ENCODE measurements at regions not wholly inside any gene's neighbourhood (a gene's known extent, or its start where the extent isn't known, plus 50 kb on each side); places are given as distances from the start of the nearest gene placed in this dataset.

GRCh38 chrY:9118704-9119103 lies 218.6 kb upstream of the TSPY4 start:
- no TSS peak for BruUV-seq (replicated peaks)
- Histone ChIP-seq H3K4me1 (ENCODE audit: insufficient read depth, low read length) (no peaks in the 10 kb centered on the region), H4K20me1 (ENCODE audit: insufficient read depth, low read length) (no peaks in the 10 kb centered on the region), H3K9me3 (ENCODE audit: low read length) (no peaks in the 10 kb centered on the region; the same call in 1 of the 2 replicates), H3K9ac (ENCODE audit: insufficient read depth, low read depth, low read length) (no peak overlapping the region), H3K36me3 (replicated peaks in 1 of 2; ENCODE audit: control insufficient read depth in 1 of 2, insufficient read depth in 2 of 2, low read length in 2 of 2) (no peaks in the 10 kb centered on the region), H3K4me3 (replicated peaks in 1 of 3; ENCODE audit: insufficient read depth in 1 of 3, low read depth in 2 of 3, low read length in 3 of 3) (no peak overlapping the region), H3K27ac (ENCODE audit: extremely low read length, insufficient read depth, low read length) (no peak overlapping the region), H3K79me2 (ENCODE audit: insufficient read depth, low read length) (no peaks in the 10 kb centered on the region), H3K4me2 (ENCODE audit: low read depth, low read length) (no peak overlapping the region), H2AFZ (ENCODE audit: low read length) (no peak overlapping the region), H3K27me3 (ENCODE audit: control insufficient read depth in 1 of 2, insufficient read depth in 2 of 2, low read length in 2 of 2) (no peaks in the 10 kb centered on the region)
- ChIA-PET POLR2A (no interaction called here), CTCF (ENCODE audit: low intra/inter-chr PET ratio, low total read pairs) (no interaction called here)
- DNase-seq (ENCODE audit: low spot score) (no peak), ATAC-seq (no peak), FAIRE-seq (no peak)
- TF ChIP-seq EP300 (IDR thresholded peaks at IDR 0.05; ENCODE audit: low read depth in 2 of 2, low read length in 2 of 2) (no peak), EP300 (CRISPR knock-in tag; IDR thresholded peaks at IDR 0.05; ENCODE audit: borderline replicate concordance) (no peak), TCF12 (IDR thresholded peaks at IDR 0.05) (no peak), TCF12 (CRISPR knock-in tag; IDR thresholded peaks at IDR 0.05) (no peak), LRRFIP1 (CRISPR knock-in tag; conservative IDR thresholded peaks at IDR 0.05) (no peak), GFI1 (CRISPR knock-in tag; IDR thresholded peaks at IDR 0.05; ENCODE audit: borderline replicate concordance) (no peak), ARNTL (CRISPR knock-in tag; IDR thresholded peaks at IDR 0.05) (no peak), NFYC (CRISPR knock-in tag; IDR thresholded peaks at IDR 0.05) (no peak), ZNF737 (CRISPR knock-in tag; IDR thresholded peaks at IDR 0.05; ENCODE audit: borderline replicate concordance) (no peak)
- intact Hi-C loops (cut with micrococcal nuclease; ENCODE audit: unreplicated experiment) (no loop called here), in situ Hi-C loops (cut with HindIII; ENCODE audit: extremely low pct_ligation_motif_present, low pct_unique_long_range_greater_than_20kb) (no loop called here)
- WGBS (ENCODE audit: low lambda C conversion rate) = 31% methylated on average over 2 of the region's 2 CpGs

Measured in HepG2 (cell line).